SK-N-SH (cell line): ENCODE measurements at regions not wholly inside any gene's neighbourhood (a gene's known extent, or its start where the extent isn't known, plus 50 kb on each side); places are given as distances from the start of the nearest gene placed in this dataset.

Source experiments
- CTCF ChIA-PET: fragments of 300-600, 350-600 bp; formaldehyde crosslinking; extraction: SDS; loops from one replicate; lab custom pipeline; 2021; lab: Yijun Ruan, JAX
- POLR2A ChIA-PET: fragments of 350-600 bp; sonication (Branson Sonifier 250); formaldehyde crosslinking; extraction: SDS; loops from one replicate; lab custom pipeline; 2020; ENCODE audit warnings: antibody characterized with exemption, inconsistent platforms; lab: Yijun Ruan, JAX
- DNase-seq: peaks from one replicate; pipeline ENCODE4 v3.0.0; 2012
- H2AFZ ChIP-seq: fragments of 200-600 bp; sonication (generic); 2 replicates; pipeline ENCODE4 v1.8.1; 2016; ENCODE audit warnings: antibody characterized with exemption, mild to moderate bottlenecking, low read depth
- H3F3A ChIP-seq: fragments of 200-600 bp; sonication (generic); replicated peaks from 2 replicates; pipeline ENCODE3; 2016; ENCODE audit warnings: antibody characterized with exemption, mild to moderate bottlenecking; ENCODE audit not compliant: insufficient read depth
- H3K27ac ChIP-seq, 2 experiments: fragments of 200-500 bp in 1 of 2; fragments of 200-600 bp in 1 of 2; sonication (Bioruptor generic) in 1 of 2; sonication (generic), shearing (Covaris generic) in 1 of 2; 2 replicates each; pipeline versions ENCODE4 v1.5.1 to v1.6.1; 2014 to 2016; ENCODE audit warnings: low read depth in 2 of 2, inconsistent platforms in 1 of 2, low read length in 1 of 2, mild to moderate bottlenecking in 1 of 2, mixed read lengths in 1 of 2
- H3K27me3 ChIP-seq: fragments of 200-600 bp; sonication (generic), shearing (Covaris generic); 2 replicates; pipeline ENCODE4 v1.6.1; 2016; ENCODE audit warnings: mixed run types; ENCODE audit not compliant: insufficient read depth
- H3K36me3 ChIP-seq, 2 experiments: fragments of 200-500 bp in 1 of 2; fragments of 200-600 bp in 1 of 2; sonication (Bioruptor generic) in 1 of 2; sonication (generic) in 1 of 2; replicated peaks in 1 of 2; 2 replicates each; pipeline versions ENCODE3 to v1.5.1; 2014 to 2016; ENCODE audit warnings: low read length in 1 of 2, mild to moderate bottlenecking in 1 of 2; ENCODE audit not compliant: insufficient read depth in 2 of 2, control insufficient read depth in 1 of 2
- H3K4me1 ChIP-seq, 2 experiments: fragments of 200-500 bp in 1 of 2; fragments of 200-600 bp in 1 of 2; sonication (Bioruptor generic) in 1 of 2; sonication (generic), shearing (Covaris generic) in 1 of 2; 2 replicates each; pipeline versions ENCODE4 v1.5.1 to v1.6.1; 2014 to 2016; ENCODE audit warnings: low read depth in 1 of 2, low read length in 1 of 2, mixed run types in 1 of 2; ENCODE audit not compliant: insufficient read depth in 2 of 2, control insufficient read depth in 1 of 2
- H3K4me2 ChIP-seq: fragments of 200-600 bp; sonication (generic), shearing (Covaris generic); 2 replicates; pipeline ENCODE4 v1.6.1; 2017; ENCODE audit warnings: mixed run types
- H3K4me3 ChIP-seq, 2 experiments: fragments of 200-500 bp in 1 of 2; fragments of 200-600 bp in 1 of 2; sonication (Bioruptor generic) in 1 of 2; sonication (generic), shearing (Covaris generic) in 1 of 2; 2 replicates each; pipeline versions ENCODE4 v1.5.1 to v1.8.1; 2014 to 2016; ENCODE audit warnings: low read depth in 2 of 2, inconsistent platforms in 1 of 2, low read length in 1 of 2, mild to moderate bottlenecking in 1 of 2, mixed read lengths in 1 of 2, moderate library complexity in 1 of 2
- H3K79me2 ChIP-seq: fragments of 200-600 bp; sonication (generic); 2 replicates; pipeline ENCODE4 v1.8.1; 2017; ENCODE audit warnings: mild to moderate bottlenecking; ENCODE audit not compliant: insufficient read depth
- H3K9ac ChIP-seq: fragments of 200-600 bp; sonication (generic); 2 replicates; pipeline ENCODE4 v1.6.1; 2017; ENCODE audit warnings: mixed run types
- H3K9me2 ChIP-seq: fragments of 200-600 bp; sonication (generic); 2 replicates; pipeline ENCODE4 v1.6.1; 2017; ENCODE audit warnings: mixed run types
- H3K9me3 ChIP-seq: fragments of 200-600 bp; sonication (generic); 2 replicates; pipeline ENCODE4 v1.6.1; 2017; ENCODE audit warnings: mixed run types, mild to moderate bottlenecking, moderate library complexity
- H4K20me1 ChIP-seq: fragments of 200-600 bp; sonication (generic); 2 replicates; pipeline ENCODE4 v1.6.1; 2017; ENCODE audit warnings: mild to moderate bottlenecking, mixed run types; ENCODE audit not compliant: insufficient read depth
- CHD2 ChIP-seq: fragments of 150-350 bp; IDR thresholded peaks from 2 replicates; pipeline ENCODE4 v1.6.1; 2018; ENCODE audit warnings: low read length; ENCODE audit not compliant: partially characterized antibody
- ELF1 ChIP-seq: IDR thresholded peaks from 2 replicates; pipeline ENCODE4 v1.4.0; 2012
- FOXJ3 ChIP-seq: sonication (generic); formaldehyde crosslinking; IDR thresholded peaks from 2 replicates; pipeline ENCODE4 v1.5.1; 2020; ENCODE audit warnings: mild to moderate bottlenecking, missing genetic modification reagents
- GATA2 ChIP-seq: sonication (generic); formaldehyde crosslinking; IDR thresholded peaks from 2 replicates; pipeline ENCODE4 v1.5.0; 2020; ENCODE audit warnings: mild to moderate bottlenecking, missing genetic modification reagents
- MEF2A ChIP-seq: IDR thresholded peaks from 2 replicates; pipeline ENCODE4 v1.4.0; 2012; ENCODE audit warnings: low read depth, borderline replicate concordance
- MXI1 ChIP-seq: IDR thresholded peaks from 2 replicates; pipeline ENCODE4 v1.6.1; 2012; ENCODE audit warnings: mild to moderate bottlenecking, low read depth, low read length, improper control_type of control experiment
- NFIC ChIP-seq: IDR thresholded peaks from 2 replicates; pipeline ENCODE4 v1.4.0; 2012; ENCODE audit warnings: borderline replicate concordance
- PBX3 ChIP-seq: IDR thresholded peaks from 2 replicates; pipeline ENCODE4; 2012
- POLR2AphosphoS5 ChIP-seq: IDR thresholded peaks from 2 replicates; pipeline ENCODE4 v1.6.1; 2012; ENCODE audit warnings: low read depth, low read length
- RCOR1 ChIP-seq: fragments of 150-350 bp; IDR thresholded peaks from 2 replicates; pipeline ENCODE4 v1.6.1; 2017; ENCODE audit warnings: antibody characterized with exemption, low read length
- RFX5 ChIP-seq: IDR thresholded peaks from 2 replicates; pipeline ENCODE4 v1.6.1; 2012; ENCODE audit warnings: mild to moderate bottlenecking, improper control_type of control experiment, low read length
- SIN3A ChIP-seq: IDR thresholded peaks from 2 replicates; pipeline ENCODE4 v1.6.1; 2012; ENCODE audit warnings: low read depth, mild to moderate bottlenecking, low read length, moderate library complexity, borderline replicate concordance
- TAF1 ChIP-seq: IDR thresholded peaks from 2 replicates; pipeline ENCODE4 v1.6.1; 2012; ENCODE audit warnings: low read depth, mild to moderate bottlenecking, low read length, moderate library complexity, borderline replicate concordance
- TCF12 ChIP-seq: IDR thresholded peaks from 2 replicates; pipeline ENCODE4 v1.4.0; 2012
- TEAD4 ChIP-seq: IDR thresholded peaks from 2 replicates; pipeline ENCODE4 v1.4.0; 2012; ENCODE audit warnings: mild to moderate bottlenecking, borderline replicate concordance; ENCODE audit not compliant: insufficient read depth
- USF1 ChIP-seq: IDR thresholded peaks from 2 replicates; pipeline ENCODE4 v1.4.0; 2012; ENCODE audit warnings: low read depth, borderline replicate concordance
- YY1 ChIP-seq: IDR thresholded peaks from 2 replicates; pipeline ENCODE4 v1.4.0; 2012; ENCODE audit warnings: low read depth, mild to moderate bottlenecking
- WGBS: methylation state at CpG from one replicate; pipeline ENCODE4 v1.1.6; 2017; ENCODE audit warnings: low lambda C conversion rate; 5-methylcytosine and 5-hydroxymethylcytosine counted together
- TF ChIP-seq, protein P1 (sequence below): fragments of 150-350 bp; IDR thresholded peaks from 2 replicates; pipeline ENCODE4 v1.6.1; 2017; ENCODE audit warnings: antibody characterized with exemption, low read length, low read depth, borderline replicate concordance
- TF ChIP-seq, protein P2 (sequence below): IDR thresholded peaks from 2 replicates; pipeline ENCODE4 v1.6.1; 2012; ENCODE audit warnings: mild to moderate bottlenecking, low read depth, low read length, moderate library complexity

DNA sequence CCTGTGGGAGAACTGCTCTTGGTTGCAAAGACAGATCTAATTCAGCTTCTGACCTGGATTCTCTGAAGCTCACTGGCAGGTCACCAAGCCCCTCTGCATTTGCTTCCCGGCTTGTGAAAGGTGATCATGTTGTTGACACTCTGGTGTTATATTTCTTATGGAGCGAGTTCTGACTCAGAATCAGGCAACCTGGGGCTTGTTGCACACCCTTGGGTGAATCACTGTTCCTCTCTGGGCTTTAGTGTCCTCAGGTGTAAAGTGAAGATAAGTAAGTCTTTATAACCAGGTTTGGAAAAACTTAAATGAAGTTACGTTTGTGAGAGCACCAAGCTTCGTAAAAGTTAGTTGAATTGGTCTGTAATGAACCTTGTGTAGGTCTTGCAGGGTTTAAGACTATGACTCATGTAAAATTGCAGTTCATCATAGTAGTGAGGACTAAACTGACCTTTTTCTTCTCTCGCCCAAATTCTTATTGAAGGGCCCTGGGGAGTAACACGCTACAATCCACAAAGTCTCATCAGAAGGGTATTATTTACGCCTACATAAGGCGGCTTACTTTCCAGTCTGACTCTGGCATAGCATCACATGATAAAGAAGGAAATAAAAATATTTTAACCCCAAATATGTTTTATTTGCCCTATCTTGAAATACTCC, 218.6 kb downstream of the TMEM38B start:
- TF ChIP-seq GATA2 = no peak
- no peak for TF ChIP-seq ELF1
- no peak for TF ChIP-seq USF1
- no peak for TF ChIP-seq MEF2A
- no peak for TF ChIP-seq YY1
- H4K20me1 ChIP-seq = no peaks in the 10 kb centered on the region
- no peak overlapping the region for H3K4me2 ChIP-seq
- H3K9me2 ChIP-seq = no peaks in the 10 kb centered on the region
- no peaks in the 10 kb centered on the region for H3K9me3 ChIP-seq
- WGBS = 46% methylated on average over 8 of the region's 8 CpGs
- CTCF ChIA-PET = no interaction called here
- H3K27ac ChIP-seq = no peak overlapping the region
- DNase-seq = no peak
- no peaks in the 10 kb centered on the region for H3K27me3 ChIP-seq
- no peak overlapping the region for H2AFZ ChIP-seq
- H3K36me3 ChIP-seq = no peaks in the 10 kb centered on the region
- no peak overlapping the region for H3K4me3 ChIP-seq
- no peaks in the 10 kb centered on the region for H3K79me2 ChIP-seq
- no peaks in the 10 kb centered on the region for H3F3A ChIP-seq
- POLR2A ChIA-PET = no interaction called here
- no peak overlapping the region for H3K9ac ChIP-seq
- H3K4me1 ChIP-seq = no peaks in the 10 kb centered on the region

- H3K9me3 ChIP-seq = no peaks in the 10 kb centered on the region
- POLR2A ChIA-PET = no interaction called here
These were observed 226.9 kb downstream of the TMEM38B start for GRCh38 chr9:105921057-105921726.

More at GRCh38 chr9:105921057-105921726, 226.9 kb downstream of the TMEM38B start:
- Histone ChIP-seq H3K36me3 (no peaks in the 10 kb centered on the region), H3K27ac (no peak overlapping the region), H4K20me1 (no peaks in the 10 kb centered on the region)
- CTCF ChIA-PET = interaction anchor here (0.6 to 1.1 kb wide), 2 partner anchors 40 to 42 kb away, joined by 3 to 4 read pairs; no protein-coding TSS in a partner anchor
- 12% methylated on average over 4 of the region's 4 CpGs for WGBS
- TF ChIP-seq FOXJ3 (CRISPR knock-in tag) (no peak), TCF12 (no peak), TAF1 (no peak), CHD2 (no peak), SIN3A (no peak), MXI1 (no peak), RCOR1 (no peak), POLR2AphosphoS5 (no peak), GATA2 (no peak), USF1 (no peak), PBX3 (no peak), TEAD4 (no peak), RFX5 (no peak), NFIC (no peak)
- TF ChIP-seq, protein P1, sequence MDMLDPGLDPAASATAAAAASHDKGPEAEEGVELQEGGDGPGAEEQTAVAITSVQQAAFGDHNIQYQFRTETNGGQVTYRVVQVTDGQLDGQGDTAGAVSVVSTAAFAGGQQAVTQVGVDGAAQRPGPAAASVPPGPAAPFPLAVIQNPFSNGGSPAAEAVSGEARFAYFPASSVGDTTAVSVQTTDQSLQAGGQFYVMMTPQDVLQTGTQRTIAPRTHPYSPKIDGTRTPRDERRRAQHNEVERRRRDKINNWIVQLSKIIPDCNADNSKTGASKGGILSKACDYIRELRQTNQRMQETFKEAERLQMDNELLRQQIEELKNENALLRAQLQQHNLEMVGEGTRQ = no peak
- TF ChIP-seq, protein P2, sequence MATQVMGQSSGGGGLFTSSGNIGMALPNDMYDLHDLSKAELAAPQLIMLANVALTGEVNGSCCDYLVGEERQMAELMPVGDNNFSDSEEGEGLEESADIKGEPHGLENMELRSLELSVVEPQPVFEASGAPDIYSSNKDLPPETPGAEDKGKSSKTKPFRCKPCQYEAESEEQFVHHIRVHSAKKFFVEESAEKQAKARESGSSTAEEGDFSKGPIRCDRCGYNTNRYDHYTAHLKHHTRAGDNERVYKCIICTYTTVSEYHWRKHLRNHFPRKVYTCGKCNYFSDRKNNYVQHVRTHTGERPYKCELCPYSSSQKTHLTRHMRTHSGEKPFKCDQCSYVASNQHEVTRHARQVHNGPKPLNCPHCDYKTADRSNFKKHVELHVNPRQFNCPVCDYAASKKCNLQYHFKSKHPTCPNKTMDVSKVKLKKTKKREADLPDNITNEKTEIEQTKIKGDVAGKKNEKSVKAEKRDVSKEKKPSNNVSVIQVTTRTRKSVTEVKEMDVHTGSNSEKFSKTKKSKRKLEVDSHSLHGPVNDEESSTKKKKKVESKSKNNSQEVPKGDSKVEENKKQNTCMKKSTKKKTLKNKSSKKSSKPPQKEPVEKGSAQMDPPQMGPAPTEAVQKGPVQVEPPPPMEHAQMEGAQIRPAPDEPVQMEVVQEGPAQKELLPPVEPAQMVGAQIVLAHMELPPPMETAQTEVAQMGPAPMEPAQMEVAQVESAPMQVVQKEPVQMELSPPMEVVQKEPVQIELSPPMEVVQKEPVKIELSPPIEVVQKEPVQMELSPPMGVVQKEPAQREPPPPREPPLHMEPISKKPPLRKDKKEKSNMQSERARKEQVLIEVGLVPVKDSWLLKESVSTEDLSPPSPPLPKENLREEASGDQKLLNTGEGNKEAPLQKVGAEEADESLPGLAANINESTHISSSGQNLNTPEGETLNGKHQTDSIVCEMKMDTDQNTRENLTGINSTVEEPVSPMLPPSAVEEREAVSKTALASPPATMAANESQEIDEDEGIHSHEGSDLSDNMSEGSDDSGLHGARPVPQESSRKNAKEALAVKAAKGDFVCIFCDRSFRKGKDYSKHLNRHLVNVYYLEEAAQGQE = no peak
- TF ChIP-seq, all 33 proteins: peak for 0
- Histone ChIP-seq H3F3A (no peaks in the 10 kb centered on the region), H3K4me2 (no peak overlapping the region), H3K4me3 (no peak overlapping the region), H3K79me2 (no peaks in the 10 kb centered on the region), H3K9me2 (no peaks in the 10 kb centered on the region), H3K27me3 (no peaks in the 10 kb centered on the region), H2AFZ (no peak overlapping the region), H3K4me1 (no peaks in the 10 kb centered on the region), H3K9ac (no peak overlapping the region)
- no peak for DNase-seq
